ENCODE measurements at regions not wholly inside any gene's neighbourhood (a gene's known extent, or its start where the extent isn't known, plus 50 kb on each side); places are given as distances from the start of the nearest gene placed in this dataset.

GRCh38 chr9:87214991-87215390 is 267.7 kb upstream of the GAS1 start:
- TF ChIP-seq, protein P1, sequence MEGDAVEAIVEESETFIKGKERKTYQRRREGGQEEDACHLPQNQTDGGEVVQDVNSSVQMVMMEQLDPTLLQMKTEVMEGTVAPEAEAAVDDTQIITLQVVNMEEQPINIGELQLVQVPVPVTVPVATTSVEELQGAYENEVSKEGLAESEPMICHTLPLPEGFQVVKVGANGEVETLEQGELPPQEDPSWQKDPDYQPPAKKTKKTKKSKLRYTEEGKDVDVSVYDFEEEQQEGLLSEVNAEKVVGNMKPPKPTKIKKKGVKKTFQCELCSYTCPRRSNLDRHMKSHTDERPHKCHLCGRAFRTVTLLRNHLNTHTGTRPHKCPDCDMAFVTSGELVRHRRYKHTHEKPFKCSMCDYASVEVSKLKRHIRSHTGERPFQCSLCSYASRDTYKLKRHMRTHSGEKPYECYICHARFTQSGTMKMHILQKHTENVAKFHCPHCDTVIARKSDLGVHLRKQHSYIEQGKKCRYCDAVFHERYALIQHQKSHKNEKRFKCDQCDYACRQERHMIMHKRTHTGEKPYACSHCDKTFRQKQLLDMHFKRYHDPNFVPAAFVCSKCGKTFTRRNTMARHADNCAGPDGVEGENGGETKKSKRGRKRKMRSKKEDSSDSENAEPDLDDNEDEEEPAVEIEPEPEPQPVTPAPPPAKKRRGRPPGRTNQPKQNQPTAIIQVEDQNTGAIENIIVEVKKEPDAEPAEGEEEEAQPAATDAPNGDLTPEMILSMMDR (IDR thresholded peaks at IDR 0.05): no peak
- TF ChIP-seq POLR2A (IDR thresholded peaks at IDR 0.05): no peak
